HG02938 (cell line): ENCODE measurements at regions not wholly inside any gene's neighbourhood (a gene's known extent, or its start where the extent isn't known, plus 50 kb on each side); places are given as distances from the start of the nearest gene placed in this dataset.

ENCODE experiments used
- ATAC-seq: cut with Tn5 transposase; IDR thresholded peaks from one replicate; pipeline ENCODE4 v1.9.1; 2021; ENCODE audit warnings: mild to moderate bottlenecking, moderate library complexity; ENCODE audit not compliant: unreplicated experiment

DNA sequence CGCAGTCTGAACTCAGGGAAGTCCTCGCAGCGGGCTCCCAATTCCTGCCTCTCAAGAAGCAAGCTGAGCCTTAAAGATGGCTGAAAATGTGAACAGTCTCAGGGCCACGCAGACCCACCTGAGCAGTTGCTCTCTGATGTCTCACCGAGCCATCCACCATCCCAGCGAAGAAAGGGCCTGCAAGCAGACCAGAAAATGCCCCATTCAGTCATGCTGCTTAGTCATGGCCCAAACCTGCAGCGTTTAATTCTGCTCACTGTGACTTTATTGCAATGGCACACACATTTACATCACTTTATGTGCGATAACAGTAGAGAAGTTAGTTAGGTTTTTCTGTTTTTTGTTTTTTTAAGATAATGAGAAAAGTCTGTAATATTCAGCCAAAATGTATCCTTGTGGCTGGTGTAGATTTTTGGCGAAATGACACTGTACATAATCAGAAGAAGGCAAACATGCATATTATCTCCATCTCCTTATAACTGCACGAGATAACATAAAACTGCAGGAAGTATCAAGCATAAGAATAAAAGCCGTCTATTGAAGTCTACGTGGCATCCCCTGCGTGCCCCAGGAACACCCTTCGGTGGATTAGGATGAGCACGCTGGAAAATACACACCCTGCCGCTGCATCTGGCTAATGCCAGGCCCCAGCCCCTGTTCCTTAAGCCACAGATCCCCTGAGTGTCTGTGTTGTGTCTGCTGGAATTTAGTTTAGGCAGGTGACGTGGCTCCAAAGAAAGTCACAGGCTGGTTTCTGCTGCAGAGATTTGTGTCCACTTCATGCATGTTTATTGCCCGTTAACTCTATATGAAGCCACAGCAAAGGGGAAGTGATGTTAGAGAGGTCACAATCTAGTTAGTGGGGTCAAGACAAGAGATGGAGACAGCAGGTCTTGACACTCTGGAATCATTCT lies 119.8 kb upstream of the IRF2BP2 start:
- ATAC-seq = no peak

DNA sequence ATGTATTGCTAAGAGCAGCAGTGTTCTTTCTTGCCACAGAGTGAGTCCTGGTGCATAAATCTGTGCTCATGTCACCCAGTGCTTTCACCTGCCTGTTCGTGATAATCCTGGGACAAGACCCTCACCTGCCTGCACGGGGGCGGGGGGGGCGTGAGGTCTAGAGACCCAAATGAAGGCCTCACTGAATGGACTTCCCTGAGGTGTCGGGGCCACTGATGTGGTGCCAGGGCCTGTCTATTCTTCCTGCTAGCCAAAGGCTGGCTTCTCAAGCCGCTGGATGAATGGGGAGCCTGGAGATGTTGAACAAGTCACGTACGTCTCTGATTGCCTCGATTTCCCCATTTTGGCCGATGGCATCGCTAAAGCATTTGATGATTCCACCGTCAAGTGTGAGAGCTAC lies 118.8 kb upstream of the IRF2BP2 start:
- ATAC-seq = no peak

GRCh38 chr1:234727018-234727940 lies 117.3 kb upstream of the IRF2BP2 start:
- peak; percentile 24 for ATAC-seq

DNA sequence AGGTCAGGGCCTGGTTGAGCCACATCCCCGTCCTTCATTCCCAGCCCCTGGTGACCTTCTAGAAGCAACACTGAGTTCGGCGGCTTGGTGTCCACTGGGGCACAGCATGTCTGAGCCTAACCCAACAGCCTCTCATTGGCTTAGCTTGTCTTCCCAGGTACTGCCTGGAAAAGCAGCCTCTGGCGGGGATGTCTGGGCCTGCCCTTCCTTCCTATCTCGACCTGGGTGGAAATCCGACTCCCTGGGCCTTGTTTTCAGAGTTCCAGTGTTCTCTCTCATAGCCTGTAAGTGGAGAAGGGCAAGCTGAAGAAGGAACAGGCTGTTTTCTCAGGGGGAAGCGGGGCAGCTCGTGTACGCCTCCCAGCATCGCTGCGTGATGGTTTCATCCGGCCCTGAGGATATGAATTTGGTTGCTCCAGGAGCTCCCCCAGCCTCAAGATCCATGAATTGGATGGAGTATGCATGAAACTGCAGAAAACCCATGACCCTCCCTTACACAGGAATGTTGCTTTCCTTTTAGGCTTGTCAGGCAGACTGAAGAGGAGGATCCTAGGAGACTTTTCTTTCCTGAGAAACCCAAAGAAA lies 116.5 kb upstream of the IRF2BP2 start:
- ATAC-seq = no peak

- ATAC-seq = no peak
Measured at GRCh38 chr1:234725177-234726132, 115.5 kb upstream of the IRF2BP2 start.

DNA sequence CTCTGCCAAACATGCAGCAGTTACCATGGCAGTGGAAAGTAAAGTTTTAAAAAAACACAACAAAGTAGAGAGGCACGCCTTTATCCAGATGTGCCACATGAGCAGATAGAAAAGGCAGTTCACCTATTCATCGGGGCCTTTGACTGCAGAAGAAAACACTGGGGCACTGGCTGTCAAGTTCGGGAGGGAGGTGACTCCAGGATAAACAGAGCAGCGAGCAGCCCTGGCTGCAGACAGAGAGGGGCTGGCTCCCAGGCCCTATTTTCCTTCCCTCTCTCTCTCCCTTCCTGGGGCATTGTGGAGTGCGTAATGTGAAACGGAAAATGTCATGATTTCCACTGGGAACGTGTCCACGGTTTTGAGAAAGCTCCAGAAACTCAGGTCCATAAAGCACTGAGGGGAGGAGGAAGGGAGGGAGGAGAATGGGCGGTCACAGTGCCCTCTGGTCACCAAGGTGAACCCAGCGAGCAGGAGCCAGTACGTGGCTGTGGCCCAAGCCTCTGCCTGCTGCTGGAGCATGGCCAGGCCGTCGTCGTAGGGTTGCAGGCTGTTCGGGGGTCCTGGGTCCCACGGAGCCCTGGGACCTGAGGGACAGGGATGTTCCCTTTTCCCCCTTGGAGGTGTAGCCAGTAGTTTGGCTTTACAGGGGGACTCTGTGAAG lies 114.7 kb upstream of the IRF2BP2 start:
- peak; percentile 40 for ATAC-seq

GRCh38 chr1:234722904-234723720 lies 113.1 kb upstream of the IRF2BP2 start:
- ATAC-seq = no peak

DNA sequence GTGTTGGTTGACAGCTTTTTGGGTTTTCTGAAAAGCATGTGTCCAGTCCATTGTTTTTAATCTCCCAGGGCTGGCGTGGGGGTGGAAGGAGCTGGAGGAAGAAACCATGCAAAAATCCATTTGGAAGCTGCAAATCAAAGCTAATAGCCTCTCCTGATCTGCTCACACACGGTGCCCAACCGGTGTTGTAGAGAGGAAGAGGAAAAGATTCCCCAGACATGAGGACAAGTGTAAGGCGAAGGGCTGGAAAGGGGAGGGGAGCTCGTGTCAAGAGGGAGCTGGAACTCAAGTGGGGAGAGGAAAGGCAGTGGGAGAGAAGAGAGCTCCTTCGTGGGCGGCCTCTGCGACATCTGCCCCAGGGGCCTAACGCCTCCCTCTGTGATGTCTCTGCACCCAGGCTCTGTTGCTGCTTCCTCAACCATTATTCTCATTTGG lies 112.3 kb upstream of the IRF2BP2 start:
- no peak for ATAC-seq

GRCh38 chr1:234721476-234722269 lies 111.7 kb upstream of the IRF2BP2 start:
- ATAC-seq = no peak

DNA sequence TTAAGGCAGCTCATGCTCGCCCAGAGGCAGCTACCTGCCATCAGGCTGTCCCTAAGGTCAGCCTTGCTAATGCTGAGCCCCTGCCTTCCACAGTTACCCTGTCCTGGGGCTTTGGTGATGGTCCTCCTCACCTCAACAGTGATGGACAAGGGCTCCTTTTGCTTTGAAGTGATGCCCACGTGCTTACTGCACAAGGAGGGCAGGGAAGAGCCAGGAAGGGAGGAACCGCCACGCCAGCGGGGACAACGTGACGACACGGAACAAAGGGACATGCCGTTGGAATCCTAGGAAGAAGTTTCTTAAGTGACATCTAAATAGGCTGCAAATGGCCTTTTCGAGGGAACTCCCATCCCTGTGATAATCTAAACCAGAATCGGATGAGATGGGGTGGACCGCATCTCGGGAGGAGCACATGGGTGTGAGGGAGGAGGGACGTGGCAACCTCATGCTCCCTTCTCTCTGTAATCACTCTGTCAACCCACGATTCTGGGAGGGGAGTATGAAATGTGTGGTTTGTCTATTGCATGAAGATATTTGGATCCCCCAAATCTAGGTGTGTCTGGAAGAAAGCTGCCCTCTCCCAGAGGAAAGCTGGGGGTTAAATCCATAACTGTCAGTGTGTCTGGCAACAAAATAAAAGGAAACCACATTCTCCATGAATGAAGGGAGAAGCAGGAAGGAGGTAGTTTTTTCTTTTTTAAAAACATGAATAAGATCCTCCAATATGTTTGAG lies 110.9 kb upstream of the IRF2BP2 start:
- ATAC-seq = no peak

DNA sequence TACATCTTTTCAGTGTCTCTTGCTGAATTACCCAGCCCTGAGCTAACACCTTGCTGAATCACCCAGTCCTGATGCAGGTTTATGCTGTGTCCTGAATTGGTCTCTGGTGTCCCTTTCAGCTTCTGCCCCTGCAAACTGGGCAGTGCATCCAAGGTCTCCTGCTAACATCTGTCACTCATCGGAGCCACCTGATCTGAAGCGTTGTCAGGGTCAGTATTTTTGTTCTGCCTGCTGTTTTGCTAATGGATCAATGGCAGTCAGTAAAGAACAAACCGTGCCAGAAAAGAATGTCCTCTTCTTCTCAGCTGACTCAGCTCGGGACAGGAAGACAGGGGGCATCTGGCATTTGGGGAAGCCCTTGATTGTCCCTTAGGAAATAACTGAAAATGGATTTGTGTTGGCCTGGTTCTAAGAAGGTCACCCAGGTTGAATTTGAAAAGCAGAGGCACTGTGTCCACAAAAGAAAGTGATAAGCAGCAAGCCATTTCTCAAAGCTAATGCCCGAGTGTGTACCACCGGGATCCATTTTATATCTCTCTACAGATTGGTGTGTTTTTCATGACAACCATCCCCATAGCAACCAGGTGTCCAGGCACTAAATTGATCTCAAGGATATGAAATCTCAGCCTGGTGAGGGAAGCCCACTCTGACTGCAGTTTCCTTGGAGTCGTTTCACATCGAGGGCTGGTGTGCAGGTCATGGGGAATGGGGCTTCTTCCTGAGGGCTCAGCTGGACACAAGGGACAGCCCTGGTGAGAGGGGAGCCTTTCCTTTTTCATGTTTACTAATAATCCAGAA lies 109.7 kb upstream of the IRF2BP2 start:
- no peak for ATAC-seq

GRCh38 chr1:234718496-234719453 lies 108.8 kb upstream of the IRF2BP2 start:
- no peak for ATAC-seq

DNA sequence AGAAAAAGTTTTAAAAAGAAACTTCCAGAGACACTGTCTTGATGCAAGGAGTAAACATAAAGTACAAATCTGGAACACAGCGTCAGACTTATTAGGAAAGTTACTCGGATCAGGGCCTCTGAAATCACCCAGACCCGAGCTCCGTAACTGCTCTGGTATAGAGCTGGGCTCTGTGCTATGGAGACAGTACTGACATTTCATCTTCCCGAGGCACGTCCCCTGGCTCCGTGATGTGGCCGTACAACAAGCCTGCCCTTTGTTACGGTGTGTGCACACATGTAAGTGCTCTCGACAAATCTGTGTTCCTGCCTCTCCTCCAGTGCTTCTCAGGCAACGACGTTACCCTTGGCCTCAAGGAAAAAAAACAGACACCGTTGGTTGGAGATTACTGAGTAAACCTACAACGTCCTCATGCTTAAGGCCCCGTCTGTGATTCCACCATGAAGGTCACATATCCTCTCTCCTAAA lies 107.0 kb upstream of the IRF2BP2 start:
- ATAC-seq = no peak

- ATAC-seq = no peak
Measured at GRCh38 chr1:234715252-234716014, 105.5 kb upstream of the IRF2BP2 start.
